IMR-90 (cell line): ENCODE measurements at regions not wholly inside any gene's neighbourhood (a gene's known extent, or its start where the extent isn't known, plus 50 kb on each side); places are given as distances from the start of the nearest gene placed in this dataset.

Source experiments
- ATAC-seq: fragments of 200-7000 bp; cut with Tn5 transposase; 2 replicates; pipeline ENCODE4 v1.9.1; 2020; ENCODE audit warnings: low read depth, mild to moderate bottlenecking, moderate library complexity
- BruUV-seq: library from RNA; stranded (reverse); fragments of 400-500 nt; replicated peaks from 2 replicates; lab custom pipeline; 2021; lab: Mats Ljungman, UMichigan
- CTCF ChIA-PET: fragments of 300-600 bp; formaldehyde crosslinking; extraction: SDS; loops from one replicate; lab custom pipeline; 2021; ENCODE audit warnings: antibody characterized with exemption; lab: Yijun Ruan, JAX
- POLR2A ChIA-PET: fragments of 300-600 bp; sonication (Branson Sonifier 250); formaldehyde crosslinking; loops from one replicate; lab custom pipeline; 2022; ENCODE audit warnings: antibody characterized with exemption; ENCODE audit not compliant: unreplicated experiment; lab: Charles Lee
- DNase-seq: peaks from one replicate; pipeline ENCODE4 v3.0.0; 2013
- H2AFZ ChIP-seq: replicated peaks from 2 replicates; pipeline ENCODE3; 2013; ENCODE audit warnings: low read length, mild to moderate bottlenecking; ENCODE audit not compliant: poor library complexity
- H2AK5ac ChIP-seq: 2 replicates; pipeline ENCODE4 v1.6.1; 2013; ENCODE audit warnings: low read depth, low read length, inconsistent platforms
- H2AK9ac ChIP-seq: replicated peaks from 2 replicates; pipeline ENCODE3; 2013; ENCODE audit warnings: mild to moderate bottlenecking, low read depth, low read length, moderate library complexity; ENCODE audit not compliant: poor library complexity
- H2BK120ac ChIP-seq: 2 replicates; pipeline ENCODE4 v1.6.1; 2013; ENCODE audit warnings: low read depth, low read length, inconsistent platforms
- H2BK15ac ChIP-seq: 3 replicates; pipeline ENCODE4 v1.6.1; 2013; ENCODE audit warnings: low read depth, low read length, inconsistent platforms
- H2BK20ac ChIP-seq: 2 replicates; pipeline ENCODE4 v1.6.1; 2013; ENCODE audit warnings: low read depth, mild to moderate bottlenecking, inconsistent platforms, low read length, moderate library complexity
- H2BK5ac ChIP-seq: 2 replicates; pipeline ENCODE4 v1.6.1; 2013; ENCODE audit warnings: mild to moderate bottlenecking, low read depth, low read length, inconsistent platforms; ENCODE audit not compliant: poor library complexity, severe bottlenecking
- H3K14ac ChIP-seq: replicated peaks from 2 replicates; pipeline ENCODE4 v1.6.1; 2013; ENCODE audit warnings: low read depth, low read length, inconsistent platforms
- H3K18ac ChIP-seq: 2 replicates; pipeline ENCODE4 v1.6.1; 2013; ENCODE audit warnings: low read depth, low read length, control low read depth
- H3K23ac ChIP-seq: 2 replicates; pipeline ENCODE4 v1.6.1; 2013; ENCODE audit warnings: low read depth, low read length, inconsistent platforms
- H3K27ac ChIP-seq: 2 replicates; pipeline ENCODE4 v1.5.1; 2013; ENCODE audit warnings: mild to moderate bottlenecking, control low read depth, low read length; ENCODE audit not compliant: insufficient read depth
- H3K27me3 ChIP-seq: 2 replicates; pipeline ENCODE4 v1.6.1; 2013; ENCODE audit warnings: low read length; ENCODE audit not compliant: control insufficient read depth, insufficient read depth
- H3K36me3 ChIP-seq: 2 replicates; pipeline ENCODE4 v1.6.1; 2013; ENCODE audit warnings: low read length, mixed read lengths; ENCODE audit not compliant: control insufficient read depth, insufficient read depth
- H3K4ac ChIP-seq: 2 replicates; pipeline ENCODE4 v1.6.1; 2013; ENCODE audit warnings: low read depth, low read length, inconsistent platforms
- H3K4me1 ChIP-seq: 2 replicates; pipeline ENCODE4 v1.6.1; 2013; ENCODE audit warnings: low read length, mixed read lengths; ENCODE audit not compliant: control insufficient read depth, insufficient read depth
- H3K4me2 ChIP-seq: 2 replicates; pipeline ENCODE4 v1.6.1; 2013; ENCODE audit warnings: low read depth, mild to moderate bottlenecking, control low read depth, low read length, moderate library complexity
- H3K4me3 ChIP-seq: 2 replicates; pipeline ENCODE4 v1.5.1; 2013; ENCODE audit warnings: low read depth, mild to moderate bottlenecking, control low read depth, low read length, moderate library complexity; ENCODE audit not compliant: insufficient read depth
- H3K56ac ChIP-seq: 2 replicates; pipeline ENCODE4 v1.6.1; 2013; ENCODE audit warnings: low read length, inconsistent platforms; ENCODE audit not compliant: insufficient read depth; ENCODE audit errors: extremely low read depth
- H3K79me1 ChIP-seq, 2 experiments: 2 replicates each; pipeline ENCODE4 v1.6.1; 2013; ENCODE audit warnings: low read length in 2 of 2, inconsistent platforms in 1 of 2, low read depth in 1 of 2
- H3K9ac ChIP-seq: 2 replicates; pipeline ENCODE4 v1.6.1; 2013; ENCODE audit warnings: low read depth, low read length, control low read depth
- H3K9me1 ChIP-seq: 2 replicates; pipeline ENCODE4 v1.6.1; 2013; ENCODE audit warnings: low read length, inconsistent platforms; ENCODE audit not compliant: insufficient read depth
- H3K9me3 ChIP-seq: 2 replicates; pipeline ENCODE4 v1.6.1; 2013; ENCODE audit warnings: low read length; ENCODE audit not compliant: control insufficient read depth, insufficient read depth
- H4K20me1 ChIP-seq: 2 replicates; pipeline ENCODE4 v1.6.1; 2013; ENCODE audit warnings: low read length, inconsistent platforms; ENCODE audit not compliant: insufficient read depth
- H4K5ac ChIP-seq: 2 replicates; pipeline ENCODE4 v1.6.1; 2013; ENCODE audit warnings: mild to moderate bottlenecking, low read depth, low read length, control low read depth
- H4K8ac ChIP-seq, 2 experiments: 2 replicates each; pipeline ENCODE4 v1.6.1; 2013; ENCODE audit warnings: low read depth in 2 of 2, low read length in 2 of 2, control low read depth in 1 of 2, inconsistent platforms in 1 of 2
- H4K91ac ChIP-seq: 2 replicates; pipeline ENCODE4 v1.6.1; 2013; ENCODE audit warnings: low read depth, low read length, inconsistent platforms; ENCODE audit not compliant: insufficient read depth
- CTCF ChIP-seq: conservative IDR thresholded peaks from 2 replicates; pipeline ENCODE4 v1.5.1; 2012; ENCODE audit warnings: mild to moderate bottlenecking, low read depth, low read length, improper control_type of control experiment
- USF2 ChIP-seq: fragments of 150-350 bp; IDR thresholded peaks from 2 replicates; pipeline ENCODE4 v1.6.1; 2017; ENCODE audit warnings: mild to moderate bottlenecking, antibody characterized with exemption, low read length, low read depth
- WGBS, 2 experiments: methylation state at CpG; one replicate each; pipeline versions ENCODE4 v1.1.5 to v1.1.7; 2013; ENCODE audit warnings: missing lambda C conversion rate in 2 of 2; ENCODE audit not compliant: insufficient read length in 1 of 2; ENCODE audit errors: extremely low coverage in 2 of 2; 5-methylcytosine and 5-hydroxymethylcytosine counted together
- dilution Hi-C: fragments of 300-500 bp; cut with HindIII; formaldehyde crosslinking; loops from one replicate; pipeline ENCODE4 v1.14.3; 2018; ENCODE audit warnings: low sequenced_read_pairs; ENCODE audit not compliant: unreplicated experiment
- in situ Hi-C: fragments of 300-500 bp; cut with MboI; formaldehyde crosslinking; loops from 3 replicates; pipeline ENCODE4 v1.14.3; 2019; ENCODE audit warnings: low sequenced_read_pairs, inconsistent platforms, mixed read lengths
- intact Hi-C: fragments of 100-400 bp; cut with micrococcal nuclease; formaldehyde crosslinking; loops from 2 replicates; pipeline ENCODE4 v1.10.0; 2022

GRCh38 chr2:228649876-228650275, 468.4 kb upstream of the SPHKAP start:
- in situ Hi-C loops = loop anchor here (25.0 kb wide), 1 partner anchor 763 kb away; no protein-coding TSS in a partner anchor
- Histone ChIP-seq H4K5ac (no peak overlapping the region), H3K4me2 (no peak overlapping the region), H2BK20ac (no peak overlapping the region), H3K9me3 (no peaks in the 10 kb centered on the region), H3K36me3 (no peaks in the 10 kb centered on the region), H4K91ac (no peak overlapping the region), H2AK5ac (no peak overlapping the region), H3K4ac (no peak overlapping the region), H3K23ac (no peak overlapping the region), H4K20me1 (no peaks in the 10 kb centered on the region), H3K56ac (no peak overlapping the region), H2BK15ac (no peak overlapping the region), H3K27ac (no peak overlapping the region), H3K18ac (no peak overlapping the region), H3K27me3 (no peaks in the 10 kb centered on the region), H3K79me1 (no peaks in the 10 kb centered on the region), H3K9ac (no peak overlapping the region), H2AK9ac (no peak overlapping the region), H2BK120ac (no peak overlapping the region), H2AFZ (no peak overlapping the region), H3K9me1 (no peaks in the 10 kb centered on the region), H4K8ac (no peak overlapping the region), H2BK5ac (no peak overlapping the region), H3K4me3 (no peak overlapping the region), H3K4me1 (no peaks in the 10 kb centered on the region), H3K14ac (no peak overlapping the region)
- dilution Hi-C loops = no loop called here
- no peak for TF ChIP-seq USF2
- no peak for TF ChIP-seq CTCF
- no CpG with 5 or more reads among the region's 2 CpGs for WGBS, 2 experiments
- no TSS peak for BruUV-seq
- POLR2A ChIA-PET = no interaction called here
- intact Hi-C loops = loop anchor here (10.0 kb wide), 1 partner anchor 1245 kb away; no protein-coding TSS in a partner anchor
- CTCF ChIA-PET = no interaction called here
- DNase-seq (no peak), ATAC-seq (no peak)
